Aorta (tissue), 5 donors: ENCODE measurements at regions not wholly inside any gene's neighbourhood (a gene's known extent, or its start where the extent isn't known, plus 50 kb on each side); places are given as distances from the start of the nearest gene placed in this dataset.
"Not testable (repeated sequence)": the region's sequence is repeated elsewhere in the genome, so short reads cannot be mapped to it uniquely, and the experiment has no call there.

Source experiments
- ATAC-seq: fragments of 200-7000 bp; cut with Tn5 transposase; one replicate; pipeline ENCODE4 v1.9.1; 2022; ENCODE audit warnings: moderate library complexity; ENCODE audit not compliant: low FRiP score
- DNase-seq, 2 donors: peaks; one replicate each; pipeline ENCODE4 v3.0.0-alpha.2; 2020
- H3K27ac ChIP-seq, 2 donors: one replicate each; pipeline ENCODE4 v1.5.1; 2013; ENCODE audit warnings: low read length in 2 of 2, mild to moderate bottlenecking in 2 of 2, moderate library complexity in 2 of 2, control low read depth in 1 of 2, inconsistent platforms in 1 of 2, low read depth in 1 of 2
- H3K27me3 ChIP-seq, 2 donors: one replicate each; pipeline ENCODE4 v1.6.1; 2013; ENCODE audit warnings: control low read depth in 1 of 2, low read length in 1 of 2, mild to moderate bottlenecking in 1 of 2, moderate library complexity in 1 of 2; ENCODE audit not compliant: insufficient read depth in 2 of 2, control insufficient read depth in 1 of 2
- H3K36me3 ChIP-seq, 2 donors: one replicate each; pipeline ENCODE4 v1.6.1; 2013; ENCODE audit warnings: control low read depth in 1 of 2, low read length in 1 of 2, mild to moderate bottlenecking in 1 of 2; ENCODE audit not compliant: insufficient read depth in 2 of 2, control insufficient read depth in 1 of 2
- H3K4me1 ChIP-seq, 2 donors: one replicate each; pipeline ENCODE4 v1.6.1; 2013; ENCODE audit warnings: low read length in 2 of 2, control low read depth in 1 of 2, mild to moderate bottlenecking in 1 of 2, moderate library complexity in 1 of 2; ENCODE audit not compliant: insufficient read depth in 2 of 2, control insufficient read depth in 1 of 2
- H3K4me3 ChIP-seq, 2 donors: one replicate each; pipeline ENCODE4 v1.5.1; 2013; ENCODE audit warnings: low read length in 2 of 2, control low read depth in 1 of 2, mild to moderate bottlenecking in 1 of 2
- H3K9me3 ChIP-seq: one replicate; pipeline ENCODE4 v1.6.1; 2013; ENCODE audit warnings: mild to moderate bottlenecking, low read length; ENCODE audit not compliant: control insufficient read depth
- WGBS, 2 donors: extraction: QIAGEN DNeasy Blood & Tissue Kit; methylation state at CpG; one replicate each; pipeline ENCODE4 v1.1.7; 2013; 5-methylcytosine and 5-hydroxymethylcytosine counted together
- intact Hi-C, 2 donors: fragments of 100-400 bp; cut with DNase I; formaldehyde crosslinking; loops; one replicate each; pipeline versions ENCODE4 v1.14.2 to v1.15.0; 2022
- donor health status: healthy with polysubstance abuse.
- donor health status: Bipolar disorder and iron deficiency.
- donor health status: DM: no; HTN: no; CAD: no.
- donor health status: DM: no; HTN: no; CAD: no.
- donor health status: DM: yes; HTN: yes; CAD: no.

- H3K9me3 ChIP-seq, result no peaks in the 10 kb centered on the region
- no peaks in the 10 kb centered on the region for H3K4me1 ChIP-seq
- H3K27me3 ChIP-seq, result no peaks in the 10 kb centered on the region
- WGBS, 2 donors, result 91 to 96% methylated on average over 4 of the region's 4 CpGs
- no peak overlapping the region for H3K27ac ChIP-seq
- H3K4me3 ChIP-seq, result no peak overlapping the region
- ATAC-seq, result no peak
- intact Hi-C loops, result no loop called here
- no peaks in the 10 kb centered on the region for H3K36me3 ChIP-seq
- no peak for DNase-seq
Observed at GRCh38 chr7:131646203-131646602, 89.8 kb upstream of the PODXL start.

GRCh38 chr7:131642429-131642828 lies 86.0 kb upstream of the PODXL start:
- H3K4me1 ChIP-seq, result no peaks in the 10 kb centered on the region
- no peaks in the 10 kb centered on the region for H3K36me3 ChIP-seq
- WGBS, 2 donors, result 55 to 65% methylated on average over 3 of the region's 3 CpGs
- DNase-seq, result no peak
- intact Hi-C loops, result no loop called here
- ATAC-seq, result peak; percentile 37
- H3K9me3 ChIP-seq, result no peaks in the 10 kb centered on the region
- no peak overlapping the region for H3K27ac ChIP-seq
- no peaks in the 10 kb centered on the region for H3K27me3 ChIP-seq
- H3K4me3 ChIP-seq, result no peak overlapping the region

DNA sequence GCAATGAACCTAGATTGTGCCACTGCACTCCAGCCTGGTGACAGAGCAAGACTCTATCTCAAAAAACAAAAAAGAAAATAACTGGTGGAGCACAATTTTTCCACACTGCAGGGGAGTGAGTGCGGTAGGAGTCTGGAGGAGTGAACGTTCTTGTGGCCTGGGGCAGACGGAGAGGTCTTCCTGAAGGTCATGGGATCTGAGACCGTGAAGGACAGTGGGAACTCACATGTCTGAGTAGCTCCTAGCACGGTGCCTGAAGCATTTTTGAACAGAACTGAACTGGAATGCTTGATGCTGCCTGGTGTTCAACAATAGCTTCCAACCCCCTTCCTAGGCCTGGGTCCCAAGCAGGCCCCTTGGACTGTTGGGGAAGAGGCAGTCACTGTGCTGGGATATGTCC lies 84.3 kb upstream of the PODXL start:
- Histone ChIP-seq H3K27ac (no peak overlapping the region), H3K27me3 (no peaks in the 10 kb centered on the region), H3K4me1 (no peaks in the 10 kb centered on the region), H3K36me3 (no peaks in the 10 kb centered on the region), H3K4me3 (no peak overlapping the region), H3K9me3 (no peaks in the 10 kb centered on the region)
- 77 to 83% methylated on average over 5 of the region's 5 CpGs for WGBS, 2 donors
- DNase-seq, result no peak
- ATAC-seq, result no peak
- intact Hi-C loops, result no loop called here

DNA sequence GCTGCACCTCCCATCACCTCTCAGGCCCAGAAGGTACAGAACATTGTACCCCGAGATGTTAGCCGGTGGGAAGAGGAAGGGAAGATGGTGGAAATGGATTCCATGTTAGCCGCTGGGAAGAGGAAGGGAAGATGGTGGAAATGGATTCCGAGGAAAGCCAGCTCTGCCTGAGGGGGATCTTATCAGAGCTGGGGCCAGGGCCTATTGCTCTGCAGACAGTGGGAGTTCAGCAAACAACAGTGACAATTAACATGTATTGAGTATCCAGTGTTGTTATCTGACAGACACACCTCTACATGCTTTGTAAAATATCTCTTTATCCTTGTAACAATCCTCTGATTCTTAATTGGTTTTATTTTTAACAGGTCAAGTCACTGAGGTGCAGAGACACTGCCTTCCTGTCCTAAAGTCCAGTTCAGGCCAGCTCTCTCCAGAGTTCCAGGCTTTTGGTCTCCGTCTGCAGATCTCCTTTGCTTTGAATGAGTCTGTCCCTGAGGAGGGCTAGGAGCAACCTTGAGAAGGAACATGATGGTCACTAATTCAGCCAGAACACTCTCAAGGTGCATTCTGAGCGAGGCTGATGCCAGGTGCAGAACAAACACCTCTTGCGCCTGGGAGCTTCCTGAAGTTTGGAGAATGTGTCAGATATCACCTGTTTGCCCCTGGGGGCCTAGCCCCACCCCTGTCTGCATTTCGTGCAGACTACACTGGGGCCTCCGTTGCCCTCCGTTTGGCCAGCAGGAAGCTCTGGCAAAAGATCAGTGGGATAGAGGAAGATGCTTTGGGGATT lies 82.4 kb upstream of the PODXL start:
- Histone ChIP-seq H3K27ac (no peak overlapping the region), H3K4me3 (no peak overlapping the region), H3K4me1 (no peaks in the 10 kb centered on the region), H3K27me3 (no peaks in the 10 kb centered on the region), H3K36me3 (no peaks in the 10 kb centered on the region), H3K9me3 (no peaks in the 10 kb centered on the region)
- ATAC-seq, result no peak
- DNase-seq, result no peak
- intact Hi-C loops, result no loop called here
- WGBS, 2 donors, result 77 to 86% methylated on average over 10 of the region's 10 CpGs

DNA sequence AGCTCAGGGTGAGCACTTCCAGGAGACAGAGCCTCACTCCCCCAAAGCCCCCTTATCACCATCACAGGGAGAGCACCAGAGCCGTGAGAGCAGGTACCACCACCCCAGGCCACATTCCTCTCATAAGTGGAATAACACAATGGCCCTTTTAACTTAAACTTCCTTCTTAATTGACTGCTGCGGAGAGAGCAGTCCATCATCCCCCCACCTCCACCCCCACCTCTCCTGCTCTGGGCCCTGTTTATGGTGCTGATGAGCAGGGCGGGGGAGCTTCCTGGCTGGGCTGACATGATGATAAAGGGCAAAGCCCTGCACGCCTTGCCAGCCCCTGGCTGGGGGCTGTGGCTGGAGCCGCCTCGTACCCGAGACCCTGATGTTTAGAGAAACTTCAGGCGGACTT lies 81.4 kb upstream of the PODXL start:
- intact Hi-C loops, result no loop called here
- WGBS, 2 donors, result 78 to 85% methylated on average over 8 of the region's 8 CpGs
- H3K27me3 ChIP-seq, result no peaks in the 10 kb centered on the region

GRCh38 chr7:131636092-131636491 lies 79.7 kb upstream of the PODXL start:
- WGBS, 2 donors, result 68 to 69% methylated on average over 13 of the region's 13 CpGs
- Histone ChIP-seq H3K36me3 (no peaks in the 10 kb centered on the region), H3K27me3 (no peaks in the 10 kb centered on the region), H3K4me1 (no peaks in the 10 kb centered on the region), H3K9me3 (no peaks in the 10 kb centered on the region), H3K4me3 (no peak overlapping the region), H3K27ac (no peak overlapping the region)
- ATAC-seq (peak; percentile 61), DNase-seq (peak in 1 of 2 donors; percentile 61)
- intact Hi-C loops, result no loop called here

More for the DNA sequence above, 81.4 kb upstream of the PODXL start:
- no peak overlapping the region for H3K4me3 ChIP-seq
- no peak overlapping the region for H3K27ac ChIP-seq
- H3K36me3 ChIP-seq, result no peaks in the 10 kb centered on the region
- no peaks in the 10 kb centered on the region for H3K4me1 ChIP-seq
- no peaks in the 10 kb centered on the region for H3K9me3 ChIP-seq
- DNase-seq, result no peak
- no peak for ATAC-seq

DNA sequence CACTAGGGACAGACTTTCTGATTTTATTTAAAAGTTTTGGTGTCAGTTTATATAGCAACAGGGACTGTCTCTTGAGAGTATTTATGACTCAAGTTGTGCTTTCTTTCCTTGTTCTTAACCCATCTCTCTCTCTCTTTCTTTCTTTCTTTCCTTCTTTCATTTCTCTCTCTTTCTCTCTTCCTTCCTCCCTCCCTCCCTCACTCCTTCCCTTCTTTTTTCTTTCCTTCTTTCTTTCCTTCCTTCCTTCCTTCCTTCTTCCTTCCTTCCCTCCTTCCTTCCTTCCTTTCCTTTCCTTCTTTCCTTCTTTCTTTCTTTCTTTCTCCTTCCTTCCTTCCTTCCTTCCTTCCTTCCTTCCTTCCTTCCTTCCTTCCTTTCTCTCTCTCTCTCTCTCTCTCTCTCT lies 77.8 kb upstream of the PODXL start:
- H3K27me3 ChIP-seq, H3K4me1 ChIP-seq, H3K36me3 ChIP-seq, DNase-seq, H3K4me3 ChIP-seq, ATAC-seq, H3K27ac ChIP-seq, intact Hi-C loops, H3K9me3 ChIP-seq: not testable (repeated sequence)

DNA sequence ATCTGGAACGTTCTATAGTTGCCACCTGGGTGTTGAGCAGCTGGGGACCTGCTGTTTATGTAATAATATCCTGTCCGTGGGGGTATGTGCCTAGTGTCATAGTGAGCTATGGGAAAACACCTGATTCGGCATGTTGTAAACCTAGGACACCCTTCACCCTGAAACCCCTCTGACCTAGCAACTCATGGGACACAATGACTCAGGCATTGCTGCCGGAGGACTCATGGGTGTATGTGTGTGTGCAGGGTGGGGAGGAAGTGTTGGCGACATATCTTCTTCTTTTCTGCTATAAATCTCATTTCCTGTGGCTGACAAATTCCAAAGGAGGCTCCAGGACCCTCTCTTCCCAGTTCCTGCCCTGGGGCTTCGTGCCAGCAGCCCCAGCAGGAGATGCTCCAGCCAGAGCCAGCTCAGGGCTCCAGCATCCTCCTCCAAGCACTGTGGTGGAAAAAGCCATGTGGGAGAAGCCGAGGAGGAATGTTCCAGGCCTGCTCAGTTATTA lies 77.0 kb upstream of the PODXL start:
- 74 to 78% methylated on average over 7 of the region's 7 CpGs for WGBS, 2 donors

DNA sequence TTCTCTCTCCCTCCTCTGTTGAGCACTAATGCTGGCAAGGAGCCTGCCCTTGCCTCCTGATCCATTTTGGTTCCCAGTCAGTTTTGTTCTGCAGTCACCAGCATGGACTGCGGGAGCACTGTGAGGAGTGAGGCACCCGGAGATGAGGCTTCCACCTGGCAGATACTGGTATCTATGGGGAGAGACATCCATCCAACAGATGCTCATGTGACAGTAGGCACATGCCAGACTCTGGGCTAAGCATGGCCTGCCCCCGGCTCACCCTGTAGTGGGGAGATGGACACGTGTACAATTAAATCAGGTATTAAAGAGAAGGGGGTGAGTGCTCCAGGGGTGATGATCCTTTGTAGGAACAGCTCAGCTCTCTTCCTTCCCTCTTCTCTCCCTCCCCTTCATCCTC lies 74.0 kb upstream of the PODXL start:
- H3K36me3 ChIP-seq, result no peaks in the 10 kb centered on the region
- H3K4me3 ChIP-seq, result no peak overlapping the region
- no peaks in the 10 kb centered on the region for H3K9me3 ChIP-seq
- ATAC-seq (no peak), DNase-seq (no peak)
- no peaks in the 10 kb centered on the region for H3K4me1 ChIP-seq
- 88 to 91% methylated on average over 4 of the region's 4 CpGs for WGBS, 2 donors
- intact Hi-C loops, result no loop called here
- H3K27ac ChIP-seq, result no peak overlapping the region
- no peaks in the 10 kb centered on the region for H3K27me3 ChIP-seq

More for the DNA sequence above, 77.0 kb upstream of the PODXL start:
- Histone ChIP-seq H3K9me3 (no peaks in the 10 kb centered on the region), H3K36me3 (no peaks in the 10 kb centered on the region), H3K4me3 (no peak overlapping the region), H3K4me1 (no peaks in the 10 kb centered on the region), H3K27ac (no peak overlapping the region), H3K27me3 (no peaks in the 10 kb centered on the region)
- DNase-seq, result no peak
- intact Hi-C loops, result no loop called here
- peak; percentile 36 for ATAC-seq
